Activated T-helper 1 cell treated with anti-CD3 and anti-CD28 coated beads, Interleukin-12 subunit alpha, Interleukin-12 subunit beta, Interleukin-2, Interleukin-4 antibody, amounts not matched to agents 30 ng/mL and 10 ng/mL and 1 ng/mL, durations not matched to agents 14 hours and 24 hours and 36 hours (primary cell): ENCODE measurements at regions not wholly inside any gene's neighbourhood (a gene's known extent, or its start where the extent isn't known, plus 50 kb on each side); places are given as distances from the start of the nearest gene placed in this dataset.
"Not testable (repeated sequence)": the region's sequence is repeated elsewhere in the genome, so short reads cannot be mapped to it uniquely, and the experiment has no call there.

Experiments
- DNase-seq: peaks from one replicate; pipeline ENCODE4 v3.0.0; 2021; ENCODE audit warnings: low spot score
- H3K27ac Mint-ChIP-seq: one replicate; pipeline ENCODE4 v1.8.0; 2021; ENCODE audit warnings: mild to moderate bottlenecking, mixed read lengths
- H3K27me3 Mint-ChIP-seq: one replicate; pipeline ENCODE4 v1.8.0; 2022; ENCODE audit warnings: mild to moderate bottlenecking, moderate library complexity, mixed read lengths; ENCODE audit not compliant: insufficient read depth
- H3K36me3 Mint-ChIP-seq: one replicate; pipeline ENCODE4 v1.8.0; 2021; ENCODE audit warnings: low read depth, mixed read lengths
- H3K4me1 Mint-ChIP-seq: one replicate; pipeline ENCODE4 v1.8.0; 2021; ENCODE audit warnings: low read depth, mixed read lengths
- H3K4me3 Mint-ChIP-seq: one replicate; pipeline ENCODE4 v1.8.0; 2021; ENCODE audit warnings: mild to moderate bottlenecking, moderate library complexity, mixed read lengths
- H3K9me3 Mint-ChIP-seq: one replicate; pipeline ENCODE4 v1.8.0; 2021; ENCODE audit warnings: mixed read lengths
- intact Hi-C: fragments of 100-400 bp; cut with micrococcal nuclease; formaldehyde crosslinking; loops from one replicate; pipeline ENCODE4 v1.15.1; 2024

DNA sequence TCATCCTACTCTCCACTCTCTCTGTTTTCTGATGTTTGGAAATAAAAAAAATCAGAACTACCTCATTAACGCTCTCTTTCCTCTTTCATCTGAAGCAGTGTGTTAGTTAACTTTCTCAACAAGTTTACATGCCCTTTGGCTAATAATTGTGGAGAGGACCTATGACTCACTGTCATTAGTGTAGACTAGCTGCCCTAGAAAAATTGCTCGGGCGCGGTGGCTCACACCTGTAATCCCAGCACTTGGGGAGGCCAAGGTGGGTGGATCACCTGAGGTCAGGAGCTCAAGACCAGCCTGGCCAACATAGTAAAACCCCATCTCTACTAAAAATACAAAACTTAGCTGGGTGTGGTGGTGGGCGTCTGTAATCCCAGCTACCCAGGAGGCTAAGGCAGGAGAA lies 94.5 kb upstream of the DPP6 start:
- H3K4me3 Mint-ChIP-seq, H3K36me3 Mint-ChIP-seq, intact Hi-C loops, H3K9me3 Mint-ChIP-seq, H3K4me1 Mint-ChIP-seq, H3K27ac Mint-ChIP-seq, H3K27me3 Mint-ChIP-seq, DNase-seq: not testable (repeated sequence)

DNA sequence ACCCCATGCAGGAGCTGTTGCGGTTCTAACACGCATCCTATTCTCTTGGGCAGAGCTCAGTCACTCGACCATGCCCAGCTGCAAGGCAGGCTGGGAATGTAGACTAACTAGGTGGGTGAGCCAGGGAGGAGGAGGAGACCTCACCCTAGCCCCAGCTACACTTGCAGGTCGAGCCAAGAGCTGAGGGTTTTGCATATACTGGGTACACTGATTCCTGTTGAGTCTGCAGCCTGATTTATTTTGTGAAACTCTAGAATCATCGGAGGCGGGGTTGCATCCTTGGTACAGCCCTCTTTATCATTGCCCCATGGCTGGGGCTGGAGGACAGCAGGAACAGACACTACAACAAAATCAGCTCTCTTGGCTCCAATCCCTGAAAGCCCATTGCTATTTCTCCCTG lies 93.8 kb upstream of the DPP6 start:
- H3K9me3 Mint-ChIP-seq, DNase-seq, H3K27ac Mint-ChIP-seq, H3K36me3 Mint-ChIP-seq, intact Hi-C loops, H3K27me3 Mint-ChIP-seq, H3K4me3 Mint-ChIP-seq, H3K4me1 Mint-ChIP-seq: not testable (repeated sequence)

DNA sequence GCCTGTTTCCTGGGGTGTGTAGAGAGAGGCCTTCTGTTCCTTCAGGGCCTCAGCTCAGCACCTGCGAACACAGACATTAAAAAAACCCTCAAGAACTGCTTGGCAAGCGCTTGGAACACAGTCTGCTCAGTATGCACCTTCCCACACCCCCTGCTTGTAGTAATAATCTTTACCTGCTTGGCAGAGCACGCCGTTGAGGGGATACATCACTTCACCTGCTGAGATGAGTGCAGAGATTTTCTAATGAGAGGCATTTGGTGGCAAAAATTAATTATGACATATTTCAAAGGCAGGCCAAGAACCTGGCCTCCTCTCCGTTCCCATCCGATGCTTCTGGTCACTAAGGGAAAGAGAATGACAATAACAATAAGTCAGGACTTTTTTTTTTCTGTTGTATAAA lies 93.4 kb upstream of the DPP6 start:
- H3K4me3 Mint-ChIP-seq, intact Hi-C loops, DNase-seq, H3K4me1 Mint-ChIP-seq, H3K27ac Mint-ChIP-seq, H3K9me3 Mint-ChIP-seq, H3K36me3 Mint-ChIP-seq, H3K27me3 Mint-ChIP-seq: not testable (repeated sequence)

DNA sequence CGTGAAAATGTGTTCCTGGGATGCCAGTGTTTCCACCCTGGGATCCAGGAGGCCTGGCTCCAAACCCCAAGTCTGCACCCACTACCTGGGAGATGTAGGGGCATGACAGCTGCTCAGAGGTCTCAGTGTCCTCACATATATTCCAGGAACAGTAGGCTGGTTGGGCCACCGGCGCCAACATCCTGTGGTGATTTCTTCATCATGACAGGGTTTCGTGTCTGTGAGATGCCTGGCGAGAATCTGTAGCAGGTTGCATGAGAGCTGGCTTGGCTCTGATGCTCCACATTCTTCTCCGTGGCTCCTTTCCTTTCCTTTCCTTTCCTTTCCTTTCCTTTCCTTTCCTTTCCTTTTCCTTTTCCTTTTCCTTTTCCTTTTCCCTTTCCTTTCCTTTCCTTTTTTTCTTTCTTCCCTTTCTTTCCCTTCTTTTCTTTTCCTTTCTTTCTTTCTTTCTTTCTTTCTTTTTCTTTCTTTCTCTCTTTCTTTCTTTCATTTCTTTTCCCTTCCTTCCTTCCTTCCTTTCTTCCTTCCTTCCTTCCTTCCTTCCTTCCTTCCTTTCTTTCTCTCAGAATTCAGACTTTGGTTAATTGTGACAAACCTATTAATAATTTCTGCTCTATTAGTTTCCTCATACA lies 87.6 kb upstream of the DPP6 start:
- DNase-seq, H3K4me3 Mint-ChIP-seq, H3K27ac Mint-ChIP-seq, H3K36me3 Mint-ChIP-seq, H3K4me1 Mint-ChIP-seq, H3K27me3 Mint-ChIP-seq, H3K9me3 Mint-ChIP-seq, intact Hi-C loops: not testable (repeated sequence)

DNA sequence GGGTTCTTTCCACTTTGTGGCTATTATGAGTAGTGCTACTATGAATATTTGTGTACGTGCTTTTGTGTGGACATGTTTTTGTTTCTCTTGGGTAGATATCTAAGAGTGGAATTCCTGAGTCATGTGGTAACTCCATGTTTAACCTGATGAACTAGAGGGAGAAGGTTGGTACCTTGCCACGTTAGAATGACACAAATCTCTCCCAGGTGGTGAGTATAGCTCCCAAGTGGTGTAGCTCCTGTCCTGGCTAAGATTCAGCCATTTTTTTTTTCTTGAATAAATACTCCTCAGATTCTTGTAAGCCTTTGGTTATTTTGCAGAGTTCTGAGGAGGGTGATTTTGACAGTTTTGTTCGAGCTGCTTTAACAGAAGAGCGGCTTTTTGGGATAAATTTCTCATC lies 83.2 kb upstream of the DPP6 start:
- H3K27me3 Mint-ChIP-seq, H3K9me3 Mint-ChIP-seq, H3K4me3 Mint-ChIP-seq, H3K27ac Mint-ChIP-seq, H3K4me1 Mint-ChIP-seq, DNase-seq, H3K36me3 Mint-ChIP-seq, intact Hi-C loops: not testable (repeated sequence)

DNA sequence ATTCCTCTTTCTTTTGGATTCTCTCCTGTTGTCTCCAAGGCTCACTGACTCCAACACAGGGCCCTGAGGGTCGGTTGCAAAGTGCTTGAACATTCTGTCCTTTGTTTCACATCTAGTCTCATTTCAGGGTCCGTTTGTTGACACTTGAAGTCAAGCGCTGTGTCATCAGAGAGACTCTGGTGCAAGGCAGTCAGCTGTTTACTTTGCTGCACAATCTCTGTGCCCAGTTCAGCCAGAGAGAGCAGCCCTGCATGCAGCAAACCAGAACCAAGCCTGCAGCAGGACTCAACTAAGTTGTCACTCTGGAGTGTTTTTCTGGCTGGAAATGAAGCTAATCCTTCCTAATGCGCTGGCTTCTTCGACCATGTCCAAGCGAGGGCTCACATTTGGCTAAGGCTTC lies 77.6 kb upstream of the DPP6 start:
- H3K9me3 Mint-ChIP-seq, H3K36me3 Mint-ChIP-seq, H3K27ac Mint-ChIP-seq, H3K4me3 Mint-ChIP-seq, H3K4me1 Mint-ChIP-seq, DNase-seq, H3K27me3 Mint-ChIP-seq, intact Hi-C loops: not testable (repeated sequence)

DNA sequence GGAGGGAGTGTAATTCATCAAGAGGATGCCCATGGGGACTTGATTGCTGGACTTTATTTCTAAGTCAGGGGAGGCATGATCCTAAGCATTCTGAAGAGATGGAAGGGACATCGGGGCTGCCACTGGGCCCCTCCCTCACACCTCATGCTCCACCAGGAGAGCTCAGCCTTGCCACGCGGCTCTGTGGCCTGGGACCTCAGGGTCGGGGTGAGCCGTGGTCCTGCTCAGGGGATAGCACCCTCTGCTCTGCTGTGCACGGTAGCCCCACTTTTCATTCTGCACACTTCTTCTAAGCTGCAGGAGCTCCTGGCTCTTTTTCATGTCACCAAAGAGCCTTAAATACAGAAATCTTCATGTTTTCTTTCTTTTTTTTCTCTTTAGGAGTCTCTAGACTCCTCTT lies 75.5 kb upstream of the DPP6 start:
- H3K27ac Mint-ChIP-seq, H3K4me1 Mint-ChIP-seq, H3K4me3 Mint-ChIP-seq, H3K36me3 Mint-ChIP-seq, H3K9me3 Mint-ChIP-seq, intact Hi-C loops, H3K27me3 Mint-ChIP-seq, DNase-seq: not testable (repeated sequence)

DNA sequence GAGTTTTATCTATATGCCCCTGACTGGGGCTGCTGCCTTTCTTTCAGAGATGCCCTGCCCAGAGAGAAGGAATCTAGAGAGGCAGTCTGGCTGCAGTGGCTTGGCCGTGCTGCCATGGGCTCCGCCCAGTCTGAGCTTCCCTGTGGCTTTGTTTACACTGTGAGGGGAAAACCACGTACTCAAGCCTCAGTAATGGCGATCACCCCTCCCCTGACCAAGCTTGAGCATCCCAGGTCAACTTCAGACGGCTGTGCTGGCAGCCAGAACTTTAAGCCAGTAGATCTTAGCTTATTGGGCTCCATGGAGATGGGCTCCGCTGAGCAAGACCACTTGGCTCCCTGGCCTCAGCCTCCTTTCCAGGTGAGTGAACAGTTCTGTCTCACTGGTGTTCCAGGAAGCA lies 69.0 kb upstream of the DPP6 start:
- H3K36me3 Mint-ChIP-seq, DNase-seq, H3K9me3 Mint-ChIP-seq, H3K27me3 Mint-ChIP-seq, H3K4me3 Mint-ChIP-seq, H3K4me1 Mint-ChIP-seq, intact Hi-C loops, H3K27ac Mint-ChIP-seq: not testable (repeated sequence)

DNA sequence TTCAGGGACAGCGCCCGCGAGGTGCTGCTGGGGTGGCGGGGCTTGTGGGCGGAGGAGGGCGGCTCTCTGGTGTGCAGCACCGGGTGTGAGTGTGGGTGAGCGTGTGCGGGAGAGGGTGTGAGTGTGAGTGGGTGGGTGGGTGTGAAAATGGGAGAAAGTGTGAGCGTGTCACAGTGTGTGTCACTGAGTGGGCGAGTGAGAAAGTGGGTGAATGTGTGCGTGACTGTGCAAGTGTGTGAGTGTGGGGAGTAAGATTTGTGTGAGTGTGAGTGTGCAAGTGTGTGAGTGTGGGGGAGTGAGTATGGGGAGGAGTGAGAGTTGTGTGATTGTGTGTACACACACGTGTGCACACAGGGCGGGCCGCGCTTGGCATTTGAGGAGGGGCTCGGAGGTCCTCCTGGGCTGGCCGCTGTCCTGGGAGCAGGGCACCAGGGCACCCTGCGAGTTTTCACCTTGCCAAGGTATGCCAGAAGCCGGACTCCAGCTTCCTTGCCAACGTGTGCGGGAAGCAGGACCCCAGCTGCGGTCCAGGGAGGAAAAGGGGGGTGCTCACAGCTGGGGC lies 63.1 kb upstream of the DPP6 start:
- H3K27me3 Mint-ChIP-seq, H3K4me1 Mint-ChIP-seq, H3K4me3 Mint-ChIP-seq, intact Hi-C loops, DNase-seq, H3K27ac Mint-ChIP-seq, H3K9me3 Mint-ChIP-seq, H3K36me3 Mint-ChIP-seq: not testable (repeated sequence)

DNA sequence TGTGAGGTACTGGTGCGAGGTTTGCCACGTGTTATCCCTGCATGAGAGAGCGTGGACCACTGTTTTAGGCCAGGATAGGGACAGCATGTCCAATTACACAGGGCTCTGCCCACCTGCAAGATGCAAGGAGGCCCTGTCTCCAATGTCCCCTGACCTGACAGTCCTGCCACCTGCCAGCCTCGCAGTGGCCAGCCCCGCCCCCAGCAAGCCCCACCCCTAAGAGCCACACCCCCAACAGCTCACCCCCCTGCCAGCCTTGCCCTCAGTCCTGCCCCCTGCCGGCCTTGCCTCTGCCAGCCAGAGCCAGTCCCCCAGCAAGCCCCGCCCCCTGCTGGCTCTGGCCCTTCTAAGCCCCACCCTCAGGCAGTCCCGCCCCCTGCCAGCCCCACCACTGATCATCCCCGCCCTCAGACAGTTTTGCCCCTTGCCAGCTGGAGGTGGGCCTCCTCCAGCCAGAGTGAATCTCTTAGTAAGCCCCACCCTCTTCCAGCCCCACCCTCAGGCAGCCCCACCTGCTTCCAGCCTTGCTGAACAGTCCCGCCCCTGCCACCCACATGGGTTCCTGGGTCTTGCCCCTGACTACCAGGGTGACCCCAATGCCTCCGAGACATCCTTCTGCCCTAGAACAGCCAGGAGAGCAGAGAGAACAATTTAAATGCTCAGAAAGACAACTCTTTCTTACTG lies 62.3 kb upstream of the DPP6 start:
- H3K9me3 Mint-ChIP-seq, H3K36me3 Mint-ChIP-seq, H3K4me3 Mint-ChIP-seq, H3K4me1 Mint-ChIP-seq, DNase-seq, H3K27me3 Mint-ChIP-seq, H3K27ac Mint-ChIP-seq, intact Hi-C loops: not testable (repeated sequence)

DNA sequence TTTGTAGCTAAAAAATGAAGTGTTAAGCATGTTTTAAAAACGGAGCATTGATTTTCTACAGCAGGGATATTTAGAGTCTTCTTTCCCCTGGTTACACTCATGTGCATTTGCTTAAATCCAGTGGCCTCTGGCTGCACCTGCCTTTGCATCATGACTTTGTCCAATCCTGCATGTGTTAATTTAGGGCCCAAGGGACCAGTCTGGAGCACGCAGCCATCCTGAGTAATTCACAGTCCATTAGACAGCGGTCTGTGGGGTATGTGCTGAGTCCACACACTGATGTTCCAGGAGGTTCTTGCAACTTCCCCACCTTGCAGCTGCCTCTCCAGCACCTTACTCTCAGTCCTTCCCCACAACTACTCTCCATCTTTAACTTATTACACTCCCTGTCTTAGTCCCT lies 60.7 kb upstream of the DPP6 start:
- H3K4me1 Mint-ChIP-seq, intact Hi-C loops, H3K36me3 Mint-ChIP-seq, H3K27ac Mint-ChIP-seq, H3K9me3 Mint-ChIP-seq, DNase-seq, H3K27me3 Mint-ChIP-seq, H3K4me3 Mint-ChIP-seq: not testable (repeated sequence)

DNA sequence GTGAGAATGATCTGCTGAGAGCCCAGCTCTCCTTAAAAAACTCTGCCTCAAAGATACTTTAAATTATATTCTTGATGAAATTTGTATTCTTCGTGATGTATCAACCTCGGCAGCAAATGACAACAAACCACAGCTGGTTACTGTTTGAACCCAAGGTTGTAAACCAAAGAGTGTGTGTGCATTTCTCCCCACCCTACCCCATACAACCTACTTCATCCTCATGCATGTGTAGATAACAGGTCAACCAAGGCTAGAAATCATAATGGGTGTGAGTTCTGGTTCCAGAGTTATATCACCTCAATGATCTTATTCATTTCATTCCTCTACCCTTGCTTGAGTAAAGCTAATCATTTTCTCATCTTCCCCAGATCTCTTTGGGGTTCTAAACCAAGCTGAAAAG lies 58.8 kb upstream of the DPP6 start:
- H3K4me1 Mint-ChIP-seq, DNase-seq, intact Hi-C loops, H3K4me3 Mint-ChIP-seq, H3K27ac Mint-ChIP-seq, H3K36me3 Mint-ChIP-seq, H3K27me3 Mint-ChIP-seq, H3K9me3 Mint-ChIP-seq: not testable (repeated sequence)

DNA sequence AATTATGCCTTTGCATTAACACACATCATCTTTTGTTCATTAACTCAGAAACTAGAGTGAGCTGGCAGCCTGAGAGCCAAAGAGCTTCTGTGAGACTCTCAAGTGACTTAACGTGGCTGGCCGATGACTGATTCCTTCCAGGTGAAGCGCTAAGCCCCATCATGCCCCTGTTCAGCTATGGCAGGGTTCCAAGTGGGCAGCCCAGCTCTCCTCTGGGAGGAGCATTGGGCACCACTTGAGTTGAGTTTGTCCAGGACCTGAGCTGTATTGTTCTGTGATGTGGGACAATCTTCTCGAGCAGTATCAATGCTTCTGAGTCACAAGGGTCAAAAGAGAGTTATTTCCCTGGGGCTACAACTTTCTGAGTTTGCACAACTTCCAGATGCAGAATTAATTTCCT lies 53.3 kb upstream of the DPP6 start:
- H3K4me3 Mint-ChIP-seq, DNase-seq, H3K4me1 Mint-ChIP-seq, H3K27me3 Mint-ChIP-seq, H3K9me3 Mint-ChIP-seq, intact Hi-C loops, H3K36me3 Mint-ChIP-seq, H3K27ac Mint-ChIP-seq: not testable (repeated sequence)
